GM20431 (cell line): ENCODE measurements at regions not wholly inside any gene's neighbourhood (a gene's known extent, or its start where the extent isn't known, plus 50 kb on each side); places are given as distances from the start of the nearest gene placed in this dataset.
"Not testable (repeated sequence)": the region's sequence is repeated elsewhere in the genome, so short reads cannot be mapped to it uniquely, and the experiment has no call there.

Source experiments
- in situ Hi-C: fragments of 300-500 bp; cut with MseI, MboI; formaldehyde crosslinking; loops from one replicate; pipeline ENCODE4 v1.15.0; 2020; ENCODE audit warnings: low sequenced_read_pairs; ENCODE audit not compliant: unreplicated experiment

DNA sequence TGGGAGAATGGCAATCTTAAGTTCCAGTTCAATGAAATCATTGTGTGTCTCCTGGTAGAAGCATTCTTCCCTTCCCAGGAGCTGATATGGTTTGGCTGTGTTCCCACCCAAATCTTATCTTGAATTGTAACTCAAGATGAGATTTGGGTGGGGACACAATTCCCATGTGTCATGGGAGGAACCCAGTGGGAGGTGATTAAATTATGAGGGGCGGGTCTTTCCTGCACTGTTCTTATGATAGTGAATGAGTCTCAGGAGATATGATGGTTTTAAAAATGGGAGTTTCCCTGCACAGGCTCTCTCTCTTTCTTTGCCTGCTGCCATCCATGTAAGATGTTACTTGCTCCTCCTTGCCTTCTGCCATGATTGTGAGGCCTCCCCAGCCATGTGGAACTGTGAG is 108.3 kb upstream of the RUNX1 start:
- in situ Hi-C loops = not testable (repeated sequence)

DNA sequence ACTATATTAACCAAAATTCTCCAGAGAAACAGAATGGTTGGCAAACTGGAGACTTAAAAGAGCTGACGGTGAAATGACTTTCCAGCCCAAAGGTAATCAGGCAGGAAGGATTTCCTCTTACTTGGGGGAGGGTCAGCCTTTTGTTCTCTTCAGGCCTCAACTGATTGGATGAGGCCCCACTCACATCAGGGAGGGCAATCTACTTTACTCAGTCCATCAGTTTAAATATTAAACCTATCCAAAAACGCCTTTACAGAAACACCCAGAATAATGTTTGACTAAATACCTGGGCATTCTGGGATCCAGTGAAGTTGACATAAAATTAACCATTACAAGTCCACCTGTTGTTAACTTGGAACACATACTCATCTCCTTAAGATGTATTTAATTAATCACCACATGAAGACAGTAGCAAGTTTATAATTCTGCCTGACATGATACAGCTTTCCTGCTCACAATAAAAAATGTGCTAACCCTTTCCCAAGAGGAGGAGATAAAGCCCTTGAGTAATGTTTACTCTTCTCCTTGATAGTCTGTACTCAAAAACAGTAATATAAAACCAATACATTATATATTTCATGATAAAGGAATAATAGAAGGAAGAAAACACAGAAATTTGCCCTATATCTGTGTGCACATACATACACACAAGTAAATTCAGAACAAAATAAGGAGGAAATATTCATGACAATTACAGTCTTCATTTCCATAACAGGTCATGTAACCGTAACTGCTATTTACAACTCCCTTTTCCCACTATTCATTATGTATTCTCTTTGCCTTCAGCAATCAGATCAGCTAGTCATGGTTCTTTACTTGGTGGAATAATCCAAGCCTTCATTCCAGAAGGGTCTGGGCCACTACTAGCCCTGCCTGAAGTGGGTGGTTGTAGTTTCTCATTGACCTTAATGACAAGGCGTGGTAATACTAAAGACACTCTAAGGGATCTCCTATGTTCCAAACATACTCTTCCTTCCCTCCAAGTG is 107.5 kb upstream of the RUNX1 start:
- in situ Hi-C loops = no loop called here

DNA sequence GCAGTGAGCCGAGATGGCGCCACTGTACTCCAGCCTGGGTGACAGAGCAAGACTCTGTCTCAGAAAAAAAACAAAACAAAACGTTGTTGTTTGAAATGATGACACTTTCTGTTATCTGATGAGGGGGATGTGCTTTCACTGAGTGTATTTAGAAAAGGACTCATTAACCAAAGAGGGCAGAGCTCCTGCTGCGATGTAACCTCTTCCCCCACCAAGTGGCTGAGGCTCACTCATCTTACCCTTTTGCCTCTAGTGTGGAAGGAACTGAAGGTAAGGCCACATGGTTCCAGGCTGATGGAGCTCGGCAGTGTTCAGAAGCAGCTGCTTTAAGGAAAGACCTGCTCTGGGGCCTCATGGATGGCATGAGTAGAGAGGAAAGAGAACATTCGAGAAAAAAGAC is 105.7 kb upstream of the RUNX1 start:
- in situ Hi-C loops = no loop called here

DNA sequence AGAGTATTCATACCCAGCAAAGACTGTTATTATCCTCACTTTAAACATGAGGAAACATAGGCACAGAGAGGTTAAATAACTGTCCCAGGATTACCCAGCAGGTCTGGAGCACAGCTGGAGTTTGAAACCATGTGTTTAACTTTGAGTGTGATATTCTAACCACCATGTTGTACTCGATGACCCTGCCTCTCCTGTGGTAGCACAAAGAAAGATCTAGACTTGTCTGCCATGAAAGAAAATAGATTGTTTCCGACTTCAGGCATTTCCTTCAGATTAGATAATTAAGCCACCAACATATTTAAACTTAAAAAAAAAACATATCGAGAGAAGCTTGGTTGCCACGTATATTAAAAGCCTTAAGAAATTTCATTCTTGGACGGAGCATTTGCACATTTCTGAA is 104.6 kb upstream of the RUNX1 start:
- in situ Hi-C loops = no loop called here

DNA sequence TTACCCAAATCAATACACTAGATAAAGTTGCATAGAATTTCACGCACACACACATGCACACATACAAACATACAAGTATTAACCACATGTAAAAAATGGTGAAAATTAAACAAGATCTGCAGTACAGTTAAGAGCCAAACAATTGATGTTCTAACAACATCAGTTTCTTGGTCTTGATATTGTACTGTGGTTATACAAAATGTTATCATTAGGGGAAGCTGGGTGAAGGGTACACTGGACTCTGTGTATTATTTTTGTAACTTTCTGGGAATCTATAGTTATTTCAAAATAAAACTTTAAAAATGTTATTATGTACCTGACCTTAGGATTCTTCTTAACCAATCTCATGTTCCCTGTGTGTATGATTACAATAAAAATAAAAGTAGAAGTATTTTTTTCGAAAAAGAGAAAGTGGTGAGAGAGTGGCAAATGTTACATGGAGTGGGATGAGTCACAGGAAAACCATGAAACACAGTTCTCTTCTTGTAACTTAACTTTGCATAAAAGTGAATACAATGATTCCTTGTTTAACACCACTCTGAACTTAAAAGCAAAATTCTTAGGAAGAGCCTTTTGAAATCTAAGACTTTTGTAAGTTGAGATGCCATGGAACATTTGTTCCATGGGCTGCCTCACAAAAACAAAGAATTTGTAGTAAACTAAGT is 101.6 kb upstream of the RUNX1 start:
- in situ Hi-C loops = no loop called here

DNA sequence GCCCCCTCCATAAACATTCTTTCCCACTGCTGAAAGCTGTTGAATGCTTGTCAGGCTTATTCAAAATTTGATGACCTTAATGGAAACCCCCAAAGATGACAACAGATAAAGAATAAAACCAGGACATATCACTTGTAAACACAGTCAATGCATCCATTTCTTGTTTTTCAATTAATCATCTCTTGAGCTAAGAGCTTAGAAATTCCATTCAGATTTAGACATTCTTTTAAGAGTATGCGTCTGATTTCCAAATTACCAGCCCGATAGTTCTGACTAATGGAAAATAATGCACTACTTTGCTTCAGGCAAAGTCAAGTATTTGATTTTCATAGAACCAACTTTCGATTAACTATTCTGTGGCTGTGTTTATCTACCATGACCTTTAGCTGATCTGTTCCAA is 100.6 kb upstream of the RUNX1 start:
- in situ Hi-C loops = no loop called here

DNA sequence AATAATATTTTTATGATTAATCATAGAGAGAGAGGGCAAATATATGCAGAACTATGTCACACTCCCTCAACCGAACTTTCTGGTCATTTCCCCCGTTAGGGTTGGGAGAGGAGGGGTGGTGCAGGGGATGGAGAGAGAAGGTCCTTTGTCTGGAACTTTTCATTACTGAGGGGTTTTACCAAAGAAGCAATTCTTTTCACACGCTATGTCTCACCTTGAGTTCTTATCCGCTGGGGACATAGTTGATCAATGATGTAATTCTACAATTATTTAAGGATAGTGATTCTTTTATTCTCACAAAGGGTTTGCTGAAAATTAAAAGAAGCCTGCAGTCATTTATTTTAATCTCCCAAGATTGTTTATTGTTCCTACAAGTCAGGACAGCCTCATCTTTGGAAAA is 98.3 kb upstream of the RUNX1 start:
- in situ Hi-C loops = no loop called here

DNA sequence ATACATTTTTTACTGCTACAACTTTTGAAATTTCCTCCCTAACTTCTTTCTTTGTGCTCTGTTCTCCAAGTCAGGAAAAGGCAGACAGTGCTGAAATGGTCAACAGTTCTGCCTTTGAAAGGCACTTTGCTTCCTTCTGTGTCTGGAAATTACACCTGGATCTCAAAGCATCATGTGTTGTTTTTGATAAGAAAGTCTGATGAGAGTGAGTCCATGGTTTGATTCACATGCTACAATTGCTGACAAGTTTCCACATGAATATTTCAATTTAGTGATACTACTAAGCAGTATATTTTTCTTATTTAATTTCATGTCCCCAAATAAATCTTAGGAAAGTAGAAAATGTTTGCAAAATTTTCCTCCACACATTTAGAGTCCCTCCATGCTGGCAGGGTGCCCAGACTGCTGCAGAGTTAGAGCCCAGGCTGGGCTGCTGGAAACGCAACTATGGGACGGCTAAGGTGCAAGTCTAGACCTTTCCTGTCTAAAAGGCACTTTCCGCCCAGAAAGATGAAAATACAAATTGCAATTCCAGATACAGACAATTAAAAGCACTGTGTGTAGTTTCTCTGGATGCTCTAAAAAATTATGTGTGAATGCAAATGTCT is 96.6 kb upstream of the RUNX1 start:
- in situ Hi-C loops = no loop called here

DNA sequence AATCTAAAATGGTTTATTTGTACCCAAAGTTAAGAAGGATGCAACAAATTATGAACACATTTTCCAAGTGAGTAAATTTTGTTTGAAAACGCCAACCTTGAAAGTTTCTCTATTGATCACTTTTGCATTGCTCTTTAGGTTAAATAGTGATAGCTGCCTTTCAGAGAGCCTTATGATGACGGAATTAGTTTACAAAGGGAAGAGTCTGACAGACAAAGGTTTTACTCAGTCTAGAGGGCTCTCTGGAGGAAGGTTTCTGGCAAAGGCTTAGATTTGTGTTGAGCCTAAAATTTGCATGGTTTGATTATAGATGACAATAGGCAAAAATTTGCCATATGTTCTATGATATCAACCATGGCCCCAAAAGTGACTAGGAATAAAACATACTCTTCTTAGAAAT is 95.9 kb upstream of the RUNX1 start:
- in situ Hi-C loops = no loop called here

DNA sequence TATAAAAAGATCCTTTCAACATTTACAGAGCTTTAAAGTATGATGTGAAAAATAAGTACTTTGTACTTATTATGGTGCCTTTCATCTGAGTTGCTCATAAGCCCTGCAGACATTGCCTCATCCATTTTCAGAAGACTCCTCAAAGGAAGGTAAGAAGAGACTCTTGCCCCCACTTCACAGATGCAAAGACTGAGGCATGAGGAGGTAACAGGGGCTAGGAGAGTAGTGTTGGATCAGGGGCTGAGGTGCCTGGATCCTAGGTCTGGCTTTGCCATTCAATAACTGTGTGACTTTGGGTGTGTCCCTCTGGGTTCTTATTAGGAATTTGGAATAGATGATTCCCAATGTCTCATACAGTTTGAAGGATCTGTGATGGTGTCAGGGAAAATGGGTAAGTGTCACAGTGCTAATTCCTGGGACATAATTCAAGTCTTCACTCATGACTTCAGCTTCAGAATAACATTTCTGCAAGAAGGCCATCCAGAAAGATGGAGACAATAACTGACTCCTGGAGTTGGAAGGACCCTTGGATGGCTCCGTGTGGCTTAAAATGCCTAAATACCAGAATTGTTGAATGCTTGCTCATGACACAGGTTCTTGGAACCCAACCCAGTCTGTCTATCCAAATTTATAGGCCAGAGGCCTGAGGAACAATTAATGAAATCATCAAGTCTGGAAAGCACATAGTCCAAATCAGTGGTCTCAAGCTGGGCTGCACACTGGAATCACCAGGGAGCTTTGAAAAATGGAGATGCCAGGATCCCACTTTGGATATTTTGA is 93.1 kb upstream of the RUNX1 start:
- in situ Hi-C loops = no loop called here

DNA sequence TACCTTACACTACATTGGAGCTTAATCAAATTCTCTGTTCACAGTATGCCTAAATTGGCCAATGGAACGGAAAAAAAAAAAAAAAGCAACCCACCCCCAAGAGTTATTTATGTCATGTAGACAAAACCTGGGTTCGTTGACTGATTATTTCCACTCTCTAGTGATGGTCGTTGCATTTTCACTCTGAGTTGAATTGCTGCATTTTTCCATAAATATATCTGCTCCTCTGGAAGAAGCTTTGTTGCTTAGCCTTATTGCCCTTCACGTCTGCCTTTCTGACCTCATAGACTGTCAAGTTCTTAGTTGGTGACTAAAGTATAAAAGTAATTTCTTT is 90.2 kb upstream of the RUNX1 start:
- in situ Hi-C loops = no loop called here

DNA sequence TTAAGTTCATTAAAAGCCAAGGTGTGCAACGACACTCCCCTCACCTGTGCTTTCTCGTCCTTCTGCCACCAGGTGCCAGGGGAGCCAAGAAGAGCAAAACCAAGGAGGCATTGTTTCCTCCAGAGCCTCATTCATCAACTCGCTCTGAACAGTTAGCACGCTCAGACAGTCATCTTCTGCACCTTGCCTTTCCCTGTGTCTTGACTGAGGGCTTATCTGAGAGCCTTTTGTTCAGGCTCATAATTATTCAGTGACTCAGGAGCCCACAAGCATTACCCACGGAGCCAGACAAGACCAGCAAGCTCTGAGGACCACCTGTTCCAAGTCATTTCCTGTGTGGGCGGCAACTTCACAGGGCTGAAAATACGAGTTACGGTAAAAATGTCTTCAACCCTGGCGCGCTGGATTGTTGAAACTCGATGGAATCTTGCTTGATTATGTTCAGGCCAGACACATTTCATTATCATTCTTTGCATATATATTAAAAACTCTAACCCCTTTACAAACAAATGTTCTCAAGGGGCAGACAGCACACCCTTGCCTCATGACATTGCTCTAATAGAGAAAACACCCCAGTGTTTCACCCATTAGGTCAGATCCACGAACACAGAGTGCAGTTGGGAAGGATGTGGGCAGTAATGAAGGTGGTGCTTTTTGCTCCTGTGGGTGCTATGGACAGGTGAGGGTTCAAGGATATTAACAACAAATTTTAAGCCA is 89.7 kb upstream of the RUNX1 start:
- in situ Hi-C loops = no loop called here

DNA sequence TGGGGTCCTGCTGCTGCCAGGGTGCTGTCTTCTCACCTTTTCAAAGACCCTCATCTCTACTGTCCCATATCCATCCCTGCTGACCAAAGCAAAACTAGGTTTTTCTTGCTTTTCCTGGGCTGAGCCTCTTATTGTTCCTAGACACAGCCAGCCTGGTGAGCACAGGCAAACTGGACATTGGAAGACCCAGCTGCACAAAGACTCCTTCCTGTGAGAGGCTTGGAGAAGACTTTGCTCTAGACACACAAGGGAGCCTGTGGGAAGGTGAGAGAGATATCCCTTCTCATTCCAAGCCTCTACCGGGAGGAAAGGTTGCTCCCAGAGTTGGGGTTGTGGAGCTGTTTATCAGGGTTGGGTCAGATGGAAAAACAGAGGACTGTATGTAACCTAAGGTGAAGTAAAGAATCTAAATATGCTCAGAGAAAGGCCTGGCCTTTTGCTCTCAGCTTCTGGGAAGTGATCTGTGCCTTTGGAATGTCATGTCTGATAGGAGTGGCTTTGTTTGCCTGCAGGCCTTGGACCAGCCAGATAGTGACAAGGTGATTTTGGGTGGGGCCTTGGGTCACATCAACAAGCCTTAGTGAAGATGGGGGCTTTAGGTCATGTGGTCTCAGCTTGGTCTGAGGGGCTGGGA is 87.6 kb upstream of the RUNX1 start:
- in situ Hi-C loops = no loop called here

DNA sequence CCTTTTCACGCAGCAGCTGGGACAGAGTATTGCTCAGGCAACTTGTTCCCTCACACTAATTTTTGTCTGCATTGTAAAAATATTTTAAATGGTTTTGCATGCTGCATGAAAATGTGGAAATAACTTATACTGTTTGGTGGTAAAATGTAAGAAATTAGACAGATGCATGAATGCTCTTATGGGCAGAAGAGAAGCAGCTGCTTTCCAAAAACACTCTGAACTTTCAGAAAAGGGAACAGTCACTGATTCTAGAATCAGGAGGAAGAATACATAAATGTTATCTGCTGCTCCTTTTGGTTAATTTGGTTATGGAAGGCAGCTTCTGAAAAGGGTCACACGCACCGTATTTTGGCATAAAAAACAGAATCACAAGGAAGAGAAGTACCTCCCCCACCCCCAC is 87.0 kb upstream of the RUNX1 start:
- in situ Hi-C loops = no loop called here

DNA sequence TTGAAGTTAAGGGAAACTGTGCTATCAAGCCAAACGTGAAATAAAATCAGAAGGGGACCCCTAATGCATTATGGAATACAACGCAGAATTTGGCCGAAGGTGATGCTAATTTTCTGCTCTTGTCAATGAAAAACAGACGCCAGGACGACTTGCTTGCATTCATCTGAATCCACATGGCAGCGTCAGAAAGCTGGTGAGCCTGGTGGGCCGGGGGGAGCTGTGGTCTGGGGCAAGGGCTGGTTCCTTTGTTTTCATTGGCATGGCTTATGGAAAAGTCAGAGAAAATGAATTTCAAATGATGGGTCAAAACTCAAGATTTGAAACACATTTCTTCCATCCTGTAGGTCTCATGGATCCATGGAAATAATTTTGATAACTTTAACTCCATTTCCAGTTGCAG is 86.4 kb upstream of the RUNX1 start:
- in situ Hi-C loops = no loop called here

DNA sequence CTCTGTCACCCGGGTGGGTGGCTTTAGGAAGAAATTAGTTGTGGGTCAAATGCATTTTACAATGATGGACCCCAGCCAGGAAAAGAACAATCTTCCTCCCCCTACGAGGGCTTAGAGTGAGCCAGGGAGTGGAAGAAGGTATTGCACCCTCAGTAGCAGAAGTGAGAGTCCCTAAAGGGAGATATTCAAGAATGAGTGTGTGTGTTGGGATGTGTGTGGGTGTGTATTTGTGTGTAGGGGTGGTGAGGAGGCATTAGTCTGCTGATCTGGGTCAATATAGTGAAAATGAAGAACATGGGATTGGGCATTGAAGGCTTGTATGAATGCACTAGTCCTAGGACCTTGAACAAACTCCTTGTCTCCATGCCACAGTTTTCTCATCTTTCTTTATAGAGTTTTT is 85.2 kb upstream of the RUNX1 start:
- in situ Hi-C loops = no loop called here

DNA sequence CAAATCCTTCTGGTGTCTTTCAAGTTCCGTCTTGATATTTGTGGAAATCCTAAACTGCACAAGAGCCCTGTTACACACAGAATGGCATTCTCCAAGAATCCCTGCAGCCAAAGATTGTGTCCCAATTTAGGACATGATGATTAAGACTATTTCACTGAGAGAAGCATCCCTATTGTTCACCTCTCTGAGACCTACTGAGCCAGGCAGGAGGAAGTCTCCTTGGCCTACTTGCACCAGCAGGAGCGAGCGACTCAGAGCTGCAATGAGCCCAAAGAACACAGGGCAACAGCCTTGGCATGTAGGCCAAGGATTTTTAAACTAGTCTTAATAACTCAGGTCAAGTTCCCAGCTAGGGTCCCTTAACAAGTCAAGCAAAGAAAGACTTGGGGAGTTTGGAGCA is 79.4 kb upstream of the RUNX1 start:
- in situ Hi-C loops = no loop called here

DNA sequence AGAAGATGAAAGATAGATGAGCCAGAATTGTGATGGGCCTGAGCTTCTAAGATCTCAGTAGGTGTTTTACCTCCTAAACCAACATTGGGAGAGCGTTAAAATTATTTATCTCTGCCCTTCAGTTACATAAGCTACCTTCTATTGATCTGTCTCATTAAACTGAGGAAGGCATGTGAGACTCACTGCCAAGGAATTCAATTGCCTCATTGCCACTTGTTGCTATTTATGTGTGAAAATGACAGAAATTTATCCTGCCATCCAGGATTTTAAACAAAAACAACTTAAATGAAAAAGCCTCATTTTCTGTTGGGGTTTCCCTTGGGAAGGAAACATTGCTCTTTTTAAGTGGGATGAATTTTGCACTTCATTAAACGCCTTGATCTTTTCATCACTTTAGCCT is 78.7 kb upstream of the RUNX1 start:
- in situ Hi-C loops = no loop called here

DNA sequence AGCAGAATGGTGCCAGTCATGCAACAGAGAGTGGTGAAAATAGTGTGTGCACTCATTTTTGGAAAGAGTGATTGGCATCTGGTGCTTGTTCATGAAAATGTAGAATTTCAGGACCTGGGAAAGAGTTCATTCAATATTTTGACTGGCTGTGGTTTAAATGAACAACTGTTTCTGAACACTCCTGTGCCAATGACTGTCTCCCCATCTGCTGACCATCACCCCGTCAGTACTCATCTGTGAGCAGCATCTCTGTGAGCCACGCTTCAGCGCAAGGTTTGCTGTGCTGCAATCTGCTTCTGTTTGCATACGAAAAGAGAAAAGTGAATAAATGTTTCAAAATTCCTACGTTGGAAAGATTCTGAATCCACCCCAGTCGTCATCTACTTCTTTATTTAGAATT is 77.9 kb upstream of the RUNX1 start:
- in situ Hi-C loops = no loop called here
